Gastrocnemius medialis (tissue), 4 donors: ENCODE measurements at regions not wholly inside any gene's neighbourhood (a gene's known extent, or its start where the extent isn't known, plus 50 kb on each side); places are given as distances from the start of the nearest gene placed in this dataset.

Source experiments
- ATAC-seq, 2 donors: fragments of 150-250 bp; one replicate each; pipeline ENCODE4 v1.9.1; 2016
- DNase-seq, 2 donors: peaks; one replicate each; pipeline ENCODE4 v3.0.0-alpha.2; 2019
- H3K27ac ChIP-seq, 4 donors: fragments of 200-600 bp; sonication (generic); 1 replicate in 1 of 4; 2 replicates in 3 of 4; pipeline ENCODE4 v1.5.1; 2016 to 2018; ENCODE audit warnings: mild to moderate bottlenecking in 2 of 4, moderate library complexity in 1 of 4
- H3K27me3 ChIP-seq, 3 donors: fragments of 200-600 bp; sonication (generic) in 2 of 3; 1 replicate in 1 of 3; 2 replicates in 2 of 3; pipeline versions ENCODE4 v1.5.1 to v1.6.0; 2016 to 2019; ENCODE audit warnings: mild to moderate bottlenecking in 1 of 3, moderate library complexity in 1 of 3
- H3K36me3 ChIP-seq, 2 donors: fragments of 200-600 bp; sonication (generic) in 1 of 2; one replicate each; pipeline ENCODE4 v1.5.1; 2017 to 2018
- H3K4me1 ChIP-seq, 2 donors: fragments of 200-600 bp; sonication (generic) in 1 of 2; one replicate each; pipeline ENCODE4 v1.5.1; 2016 to 2017; ENCODE audit warnings: mild to moderate bottlenecking in 2 of 2
- H3K4me3 ChIP-seq, 4 donors: fragments of 200-600 bp; sonication (generic) in 3 of 4; 1 replicate in 1 of 4; 2 replicates in 3 of 4; pipeline ENCODE4 v1.5.1; 2016 to 2019; ENCODE audit warnings: mild to moderate bottlenecking in 2 of 4
- H3K9me3 ChIP-seq, 3 donors: fragments of 200-600 bp; sonication (generic) in 2 of 3; 1 replicate in 1 of 3; 2 replicates in 2 of 3; pipeline ENCODE4 v1.5.1; 2016 to 2019
- CTCF ChIP-seq, 5 experiments: fragments of 450-650 bp in 3 of 5; fragments of 200-600 bp in 2 of 5; sonication (generic) in 2 of 5; IDR thresholded peaks in 4 of 5; conservative IDR thresholded peaks in 1 of 5; 1 replicate in 4 of 5; 2 replicates in 1 of 5; pipeline ENCODE4 v1.5.1; 2016 to 2019; ENCODE audit warnings: antibody characterized with exemption in 5 of 5, mild to moderate bottlenecking in 3 of 5, moderate library complexity in 3 of 5
- POLR2A ChIP-seq, 2 donors: fragments of 450-650 bp; IDR thresholded peaks; one replicate each; pipeline ENCODE4 v1.6.1; 2017; ENCODE audit warnings: antibody characterized with exemption in 2 of 2, mild to moderate bottlenecking in 2 of 2, moderate library complexity in 2 of 2
- in situ Hi-C, 4 donors: fragments of 200-750 bp; cut with MboI; loops; one replicate each; pipeline versions ENCODE4 v1.15.0 to v1.8.0; 2017; ENCODE audit warnings: low sequenced_read_pairs in 4 of 4
- intact Hi-C: fragments of 100-400 bp; cut with DNase I; formaldehyde crosslinking; loops from one replicate; pipeline ENCODE4 v1.15.1; 2023; ENCODE audit warnings: low total_unique reads

GRCh38 chr7:11956991-11957390, 125.0 kb upstream of the THSD7A start:
- H3K4me3 ChIP-seq = no peak overlapping the region

GRCh38 chr7:11957956-11958355, 126.0 kb upstream of the THSD7A start:
- no peak for DNase-seq
- no peaks in the 10 kb centered on the region for H3K9me3 ChIP-seq
- no peaks in the 10 kb centered on the region for H3K36me3 ChIP-seq
- ATAC-seq = no peak
- intact Hi-C loops = no loop called here
- H3K4me3 ChIP-seq = no peak overlapping the region
- TF ChIP-seq CTCF (IDR thresholded peaks at IDR 0.05 in 4 of 5, conservative IDR thresholded peaks at IDR 0.05 in 1 of 5) (no peak), POLR2A (IDR thresholded peaks at IDR 0.05) (no peak)
- H3K4me1 ChIP-seq = no peaks in the 10 kb centered on the region
- H3K27ac ChIP-seq = no peak overlapping the region
- H3K27me3 ChIP-seq = no peaks in the 10 kb centered on the region
- in situ Hi-C loops = no loop called here

More at GRCh38 chr7:11956991-11957390, 125.0 kb upstream of the THSD7A start:
- Histone ChIP-seq H3K4me1 (no peaks in the 10 kb centered on the region), H3K27ac (no peak overlapping the region), H3K9me3 (no peaks in the 10 kb centered on the region), H3K36me3 (no peaks in the 10 kb centered on the region), H3K27me3 (no peaks in the 10 kb centered on the region)
- ATAC-seq (no peak), DNase-seq (no peak)
- TF ChIP-seq CTCF (IDR thresholded peaks at IDR 0.05 in 4 of 5, conservative IDR thresholded peaks at IDR 0.05 in 1 of 5) = no peak
- no peak for TF ChIP-seq POLR2A (IDR thresholded peaks at IDR 0.05)
- in situ Hi-C loops (no loop called here), intact Hi-C loops (no loop called here)

DNA sequence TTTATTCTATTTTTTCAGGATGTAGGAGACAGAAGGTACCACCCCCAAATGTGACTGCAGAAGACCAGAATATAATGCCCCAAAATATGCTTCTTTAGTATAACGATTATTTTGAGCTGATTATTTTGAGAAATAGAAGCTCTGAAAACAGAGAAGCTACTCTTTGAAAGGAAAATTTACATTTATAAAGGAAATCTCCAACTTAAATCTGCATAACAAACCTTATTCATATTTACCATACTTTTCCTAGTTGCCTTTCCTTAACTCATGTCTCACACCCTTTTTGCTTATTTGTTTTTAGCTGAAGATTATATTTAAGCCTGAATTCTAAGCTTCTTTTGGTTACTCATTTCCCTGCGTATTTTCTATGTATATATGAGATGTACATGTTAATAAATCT, 127.1 kb upstream of the THSD7A start:
- no peaks in the 10 kb centered on the region for H3K4me1 ChIP-seq
- H3K36me3 ChIP-seq = no peaks in the 10 kb centered on the region
- no peak overlapping the region for H3K4me3 ChIP-seq
- no peak for ATAC-seq
- intact Hi-C loops (no loop called here), in situ Hi-C loops (no loop called here)
- DNase-seq = no peak
- TF ChIP-seq CTCF (IDR thresholded peaks at IDR 0.05 in 4 of 5, conservative IDR thresholded peaks at IDR 0.05 in 1 of 5) (no peak), POLR2A (IDR thresholded peaks at IDR 0.05) (no peak)
- H3K27me3 ChIP-seq = no peaks in the 10 kb centered on the region
- H3K27ac ChIP-seq = no peak overlapping the region
- H3K9me3 ChIP-seq = no peaks in the 10 kb centered on the region

DNA sequence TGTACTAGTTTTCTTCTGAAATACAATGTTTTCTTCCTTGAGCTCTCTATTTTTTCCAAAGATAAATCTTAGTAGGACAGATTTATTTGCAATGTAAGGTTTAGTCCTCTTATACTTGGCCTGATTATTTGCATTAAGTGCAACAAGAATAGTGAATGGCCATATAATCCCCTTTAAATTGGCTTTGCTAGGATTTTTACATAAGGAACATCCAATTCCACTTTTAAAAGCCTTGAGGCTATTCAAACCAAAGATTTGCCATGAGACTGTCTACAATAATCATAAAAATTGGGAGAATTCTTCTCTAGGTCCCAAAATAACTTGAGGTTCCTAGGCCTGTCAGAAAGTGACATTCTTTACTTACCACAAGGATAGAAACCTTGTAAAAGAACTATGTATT, 128.6 kb upstream of the THSD7A start:
- intact Hi-C loops (no loop called here), in situ Hi-C loops (no loop called here)
- Histone ChIP-seq H3K36me3 (no peaks in the 10 kb centered on the region), H3K9me3 (no peaks in the 10 kb centered on the region), H3K4me1 (no peaks in the 10 kb centered on the region), H3K27me3 (no peaks in the 10 kb centered on the region), H3K27ac (no peak overlapping the region), H3K4me3 (no peak overlapping the region)
- no peak for DNase-seq
- no peak for ATAC-seq
- no peak for TF ChIP-seq CTCF (IDR thresholded peaks at IDR 0.05 in 4 of 5, conservative IDR thresholded peaks at IDR 0.05 in 1 of 5)
- TF ChIP-seq POLR2A (IDR thresholded peaks at IDR 0.05) = no peak

GRCh38 chr7:11969643-11970042, 137.6 kb upstream of the THSD7A start:
- TF ChIP-seq POLR2A (IDR thresholded peaks at IDR 0.05) = no peak
- TF ChIP-seq CTCF (IDR thresholded peaks at IDR 0.05 in 4 of 5, conservative IDR thresholded peaks at IDR 0.05 in 1 of 5) = no peak
- Histone ChIP-seq H3K27ac (no peak overlapping the region), H3K27me3 (no peaks in the 10 kb centered on the region), H3K9me3 (no peaks in the 10 kb centered on the region), H3K4me1 (no peaks in the 10 kb centered on the region), H3K36me3 (no peaks in the 10 kb centered on the region), H3K4me3 (no peak overlapping the region)
- DNase-seq (no peak), ATAC-seq (no peak)
- intact Hi-C loops (no loop called here), in situ Hi-C loops (no loop called here)
